Upper lobe of left lung (tissue), 6 donors: ENCODE measurements at regions not wholly inside any gene's neighbourhood (a gene's known extent, or its start where the extent isn't known, plus 50 kb on each side); places are given as distances from the start of the nearest gene placed in this dataset.

Experiments used
- ATAC-seq, 2 donors: fragments of 200-7000 bp; cut with Tn5 transposase; one replicate each; pipeline ENCODE4 v1.9.1; 2022; ENCODE audit warnings: mild to moderate bottlenecking in 2 of 2, moderate library complexity in 2 of 2; ENCODE audit not compliant: low FRiP score in 2 of 2
- DNase-seq, 2 donors: peaks; one replicate each; pipeline ENCODE4 v3.0.0-alpha.2; 2019 to 2020
- H3K27ac ChIP-seq, 4 donors: fragments of 200-600 bp; sonication (generic); one replicate each; pipeline ENCODE4 v1.5.1; 2016 to 2019
- H3K27me3 ChIP-seq, 4 donors: fragments of 200-600 bp; sonication (generic); one replicate each; pipeline ENCODE4 v1.5.1; 2017 to 2019
- H3K36me3 ChIP-seq, 4 donors: fragments of 200-600 bp; sonication (generic); one replicate each; pipeline ENCODE4 v1.5.1; 2016 to 2019
- H3K4me1 ChIP-seq, 4 donors: fragments of 200-600 bp; sonication (generic); one replicate each; pipeline ENCODE4 v1.5.1; 2018 to 2019
- H3K4me3 ChIP-seq, 4 donors: fragments of 200-600 bp; sonication (generic); one replicate each; pipeline ENCODE4 v1.5.1; 2017 to 2019; ENCODE audit warnings: mild to moderate bottlenecking in 2 of 4, moderate library complexity in 1 of 4
- H3K9me3 ChIP-seq, 4 donors: fragments of 200-600 bp; sonication (generic); one replicate each; pipeline ENCODE4 v1.5.1; 2018 to 2019
- CTCF ChIP-seq, 6 experiments: fragments of 450-650 bp in 4 of 6; fragments of 200-600 bp in 2 of 6; sonication (generic) in 2 of 6; IDR thresholded peaks; one replicate each; pipeline ENCODE4 v1.5.1; 2016 to 2019; ENCODE audit warnings: antibody characterized with exemption in 6 of 6
- EP300 ChIP-seq, 4 donors: sonication (generic); formaldehyde crosslinking; IDR thresholded peaks; one replicate each; pipeline ENCODE4 v1.5.1; 2017; ENCODE audit warnings: antibody characterized with exemption in 4 of 4, control low read depth in 2 of 4
- POLR2A ChIP-seq, 4 donors: fragments of 450-650 bp; IDR thresholded peaks; one replicate each; pipeline ENCODE4 v1.5.1; 2016 to 2017; ENCODE audit warnings: antibody characterized with exemption in 4 of 4, mild to moderate bottlenecking in 2 of 4
- POLR2AphosphoS5 ChIP-seq, 2 donors: sonication (generic); formaldehyde crosslinking; IDR thresholded peaks; one replicate each; pipeline ENCODE4 v1.5.1; 2017; ENCODE audit warnings: antibody characterized with exemption in 2 of 2
- WGBS, 2 donors: methylation state at CpG; one replicate each; pipeline ENCODE4 v1.1.5; 2017 to 2018; 5-methylcytosine and 5-hydroxymethylcytosine counted together
- donor health status: DM: no; HTN: no; CAD: no; lungs with moderate emphysema.
- donor health status: DM: no; HTN: yes; CAD: no; lungs with severe emphysema.

GRCh38 chr6:101001607-101002006, 120.5 kb upstream of the ASCC3 start:
- WGBS, 2 donors = 38 to 87% methylated on average over 1 of the region's 1 CpG
- TF ChIP-seq POLR2A (IDR thresholded peaks at IDR 0.05) = no peak
- TF ChIP-seq POLR2AphosphoS5 (IDR thresholded peaks at IDR 0.05) = no peak
- ATAC-seq = no peak

GRCh38 chr6:101003075-101003474, 121.9 kb upstream of the ASCC3 start:
- DNase-seq (no peak), ATAC-seq (no peak)
- H3K4me1 ChIP-seq = no peaks in the 10 kb centered on the region
- 83 to 91% methylated on average over 1 of the region's 1 CpG for WGBS, 2 donors
- H3K27me3 ChIP-seq = no peaks in the 10 kb centered on the region
- no peak overlapping the region for H3K4me3 ChIP-seq
- no peak overlapping the region for H3K27ac ChIP-seq
- no peak for TF ChIP-seq CTCF (IDR thresholded peaks at IDR 0.05)
- TF ChIP-seq EP300 (IDR thresholded peaks at IDR 0.05) = no peak
- no peak for TF ChIP-seq POLR2A (IDR thresholded peaks at IDR 0.05)
- TF ChIP-seq POLR2AphosphoS5 (IDR thresholded peaks at IDR 0.05) = no peak
- H3K9me3 ChIP-seq = no peaks in the 10 kb centered on the region
- H3K36me3 ChIP-seq = no peaks in the 10 kb centered on the region

More at GRCh38 chr6:101001607-101002006, 120.5 kb upstream of the ASCC3 start:
- no peak overlapping the region for H3K27ac ChIP-seq
- no peak for DNase-seq
- H3K36me3 ChIP-seq = no peaks in the 10 kb centered on the region
- H3K4me3 ChIP-seq = no peak overlapping the region
- no peaks in the 10 kb centered on the region for H3K27me3 ChIP-seq
- no peaks in the 10 kb centered on the region for H3K9me3 ChIP-seq
- H3K4me1 ChIP-seq = no peaks in the 10 kb centered on the region

GRCh38 chr6:101011186-101011585, 130.1 kb upstream of the ASCC3 start:
- no peaks in the 10 kb centered on the region for H3K9me3 ChIP-seq
- no peak overlapping the region for H3K27ac ChIP-seq
- WGBS, 2 donors = 37 to 53% methylated on average over 2 of the region's 2 CpGs
- no peaks in the 10 kb centered on the region for H3K36me3 ChIP-seq
- no peaks in the 10 kb centered on the region for H3K4me1 ChIP-seq
- H3K4me3 ChIP-seq = no peak overlapping the region
- no peaks in the 10 kb centered on the region for H3K27me3 ChIP-seq
- DNase-seq = no peak
- no peak for ATAC-seq
- TF ChIP-seq CTCF (IDR thresholded peaks at IDR 0.05) (no peak), POLR2AphosphoS5 (IDR thresholded peaks at IDR 0.05) (no peak), POLR2A (IDR thresholded peaks at IDR 0.05) (no peak), EP300 (IDR thresholded peaks at IDR 0.05) (no peak)

GRCh38 chr6:101013612-101014195, 132.6 kb upstream of the ASCC3 start:
- H3K27me3 ChIP-seq = no peaks in the 10 kb centered on the region
- WGBS, 2 donors = 69 to 96% methylated on average over 2 of the region's 2 CpGs
- H3K27ac ChIP-seq = no peak overlapping the region
- DNase-seq (no peak), ATAC-seq (no peak)
- H3K4me1 ChIP-seq = no peaks in the 10 kb centered on the region
- no peak overlapping the region for H3K4me3 ChIP-seq
- no peaks in the 10 kb centered on the region for H3K9me3 ChIP-seq
- TF ChIP-seq POLR2AphosphoS5 (IDR thresholded peaks at IDR 0.05) (no peak), CTCF (IDR thresholded peaks at IDR 0.05) (no peak), EP300 (IDR thresholded peaks at IDR 0.05) (no peak), POLR2A (IDR thresholded peaks at IDR 0.05) (no peak)
- no peaks in the 10 kb centered on the region for H3K36me3 ChIP-seq

- 100% methylated on average over 1 of the region's 1 CpG for WGBS, 2 donors
- Histone ChIP-seq H3K27ac (no peak overlapping the region), H3K36me3 (no peaks in the 10 kb centered on the region), H3K4me1 (no peaks in the 10 kb centered on the region), H3K27me3 (no peaks in the 10 kb centered on the region), H3K4me3 (no peak overlapping the region), H3K9me3 (no peaks in the 10 kb centered on the region)
- TF ChIP-seq POLR2A (IDR thresholded peaks at IDR 0.05) (no peak), CTCF (IDR thresholded peaks at IDR 0.05) (no peak), POLR2AphosphoS5 (IDR thresholded peaks at IDR 0.05) (no peak), EP300 (IDR thresholded peaks at IDR 0.05) (no peak)
- ATAC-seq (no peak), DNase-seq (no peak)
Observed at GRCh38 chr6:101015541-101015940, 134.4 kb upstream of the ASCC3 start.
